NCI-H2196 treated with DMSO at 0.1 percent for 48 hours (cell line): ENCODE measurements at regions not wholly inside any gene's neighbourhood (a gene's known extent, or its start where the extent isn't known, plus 50 kb on each side); places are given as distances from the start of the nearest gene placed in this dataset.
"Not testable (repeated sequence)": the region's sequence is repeated elsewhere in the genome, so short reads cannot be mapped to it uniquely, and the experiment has no call there.

ENCODE experiments used
- DNase-seq: peaks from one replicate; lab custom pipeline; 2025; ENCODE audit not compliant: unreplicated experiment; lab: John Stamatoyannopoulos, UW

DNA sequence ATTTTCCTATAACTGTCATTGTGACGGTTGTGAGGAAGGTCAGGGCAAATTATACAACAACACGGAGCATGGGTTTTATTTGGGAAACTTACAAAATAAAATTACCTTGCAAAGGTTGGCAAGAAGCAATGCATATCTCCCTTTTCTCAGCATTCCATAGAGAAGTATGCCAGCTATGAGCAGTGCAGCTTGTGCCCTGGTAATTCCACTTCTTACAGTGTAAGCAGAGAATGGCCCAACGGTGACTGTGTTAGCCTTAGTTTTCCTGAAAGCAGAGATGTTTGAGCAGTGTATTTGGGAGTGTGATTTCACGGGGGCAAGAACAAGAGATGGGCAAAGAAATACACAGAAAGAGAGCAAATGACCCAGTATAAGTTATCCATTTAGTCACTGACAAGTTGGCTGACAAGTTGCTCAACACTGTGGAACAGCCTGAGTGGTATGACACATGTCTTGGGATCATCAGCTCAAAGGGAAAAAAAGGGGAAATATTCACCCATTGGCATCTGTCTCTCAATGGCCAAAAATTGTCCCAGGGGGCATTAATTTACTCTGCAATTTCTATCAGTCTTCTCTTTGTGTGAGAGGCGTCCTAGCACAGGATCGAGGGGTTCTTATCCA is 210.9 kb upstream of the NRIP1 start:
- no peak for DNase-seq

DNA sequence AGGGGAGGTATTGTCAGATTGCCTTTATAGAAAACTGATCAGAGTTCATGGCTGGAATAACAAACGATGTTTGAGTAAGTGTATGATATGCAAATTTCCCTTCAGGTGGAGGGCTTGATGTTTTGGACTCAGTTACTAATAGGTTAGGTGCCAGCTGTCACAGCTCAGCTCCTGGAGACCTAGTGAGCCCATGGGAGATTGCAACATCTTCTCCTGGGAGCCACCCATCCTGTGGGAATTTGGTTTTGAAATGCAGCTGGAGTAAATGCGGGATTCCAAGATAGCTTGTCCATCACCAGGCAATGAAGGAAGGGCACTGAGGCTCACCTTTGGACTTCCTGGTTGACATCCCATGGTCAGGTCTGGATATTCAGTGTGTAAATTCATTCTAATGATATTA is 211.4 kb upstream of the NRIP1 start:
- DNase-seq: no peak

- no peak for DNase-seq
Measured at GRCh38 chr21:15277466-15277865, 212.7 kb upstream of the NRIP1 start.

DNA sequence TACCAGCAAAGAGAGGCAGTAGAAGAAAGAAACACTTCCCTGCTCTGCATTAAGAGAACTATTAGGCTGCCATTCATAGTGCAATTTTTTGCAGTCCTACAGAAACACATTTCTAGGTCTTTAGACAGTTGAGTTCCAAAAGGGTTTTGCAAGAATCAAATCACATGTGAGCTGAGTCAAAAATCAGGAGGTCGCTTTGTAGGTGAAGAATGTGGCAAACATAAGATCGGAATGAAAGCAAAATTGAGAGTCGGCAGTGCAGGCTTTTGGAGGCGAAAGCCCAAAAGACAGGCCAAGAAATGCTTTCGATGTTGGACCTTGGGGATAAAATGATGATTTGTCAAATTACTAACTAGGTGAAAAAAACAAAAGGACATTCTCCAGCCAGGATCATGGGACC is 213.5 kb upstream of the NRIP1 start:
- DNase-seq: no peak

GRCh38 chr21:15278851-15279250 is 214.1 kb upstream of the NRIP1 start:
- no peak for DNase-seq

- no peak for DNase-seq
Measured at GRCh38 chr21:15279482-15279881, 214.7 kb upstream of the NRIP1 start.

- DNase-seq: no peak
Measured at GRCh38 chr21:15281714-15282113, 216.9 kb upstream of the NRIP1 start.

- DNase-seq: no peak
Measured at GRCh38 chr21:15282665-15283064, 217.9 kb upstream of the NRIP1 start.

DNA sequence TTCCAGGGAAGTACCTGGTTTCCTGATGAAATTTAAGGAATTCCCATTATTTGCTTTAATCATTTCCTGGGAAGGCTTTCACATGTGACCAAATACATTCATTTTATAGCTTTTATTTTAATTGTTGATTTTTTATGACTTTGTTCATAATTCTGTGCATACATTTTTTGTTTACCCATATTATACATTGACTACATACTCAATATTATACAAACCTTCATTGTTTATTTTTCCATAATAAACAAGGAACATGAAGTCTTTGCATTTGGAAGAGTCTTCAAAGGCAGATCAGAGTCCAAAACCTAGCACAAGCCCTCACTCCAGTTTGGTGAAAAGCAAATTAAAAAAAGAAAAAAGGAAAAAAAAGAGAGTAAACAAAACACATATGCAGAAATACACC is 218.3 kb upstream of the NRIP1 start:
- DNase-seq: no peak

DNA sequence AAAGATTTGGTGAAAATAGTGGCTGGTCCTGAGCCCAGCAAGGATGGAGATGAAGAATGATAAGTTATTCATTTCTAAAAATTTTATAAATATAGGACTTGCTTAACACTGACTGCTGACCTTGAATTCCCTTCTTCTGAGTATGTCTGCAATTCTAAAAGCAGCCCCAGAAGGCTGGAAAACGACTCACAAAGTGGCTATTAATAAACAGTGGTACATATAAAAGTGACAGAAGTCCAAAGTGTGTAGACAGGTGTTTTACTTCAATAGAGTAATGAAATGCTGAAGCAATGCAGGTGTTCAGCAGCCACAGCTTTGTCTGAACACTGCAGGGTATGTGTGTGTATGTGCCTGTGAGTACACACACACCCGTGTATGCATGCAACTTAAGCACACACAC is 219.0 kb upstream of the NRIP1 start:
- DNase-seq: no peak

DNA sequence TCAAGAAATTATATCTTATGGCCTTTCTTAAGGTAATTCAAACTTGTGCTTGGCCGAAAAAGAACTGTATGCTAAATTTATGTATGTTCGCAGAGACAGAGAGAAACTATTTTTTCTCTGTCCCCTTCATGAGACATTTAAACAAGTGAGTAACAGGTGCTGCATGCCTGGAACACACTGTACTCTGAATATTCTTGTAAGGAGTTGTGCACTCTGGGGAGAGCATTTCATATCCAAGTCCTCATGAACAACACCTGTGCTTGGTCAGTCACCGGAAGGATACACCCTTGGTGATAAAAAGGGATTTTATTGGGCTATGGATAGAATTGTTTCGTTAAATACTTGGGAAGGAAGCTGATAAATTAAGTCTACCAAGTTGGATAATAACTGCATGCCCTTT is 220.8 kb upstream of the NRIP1 start:
- DNase-seq: no peak

DNA sequence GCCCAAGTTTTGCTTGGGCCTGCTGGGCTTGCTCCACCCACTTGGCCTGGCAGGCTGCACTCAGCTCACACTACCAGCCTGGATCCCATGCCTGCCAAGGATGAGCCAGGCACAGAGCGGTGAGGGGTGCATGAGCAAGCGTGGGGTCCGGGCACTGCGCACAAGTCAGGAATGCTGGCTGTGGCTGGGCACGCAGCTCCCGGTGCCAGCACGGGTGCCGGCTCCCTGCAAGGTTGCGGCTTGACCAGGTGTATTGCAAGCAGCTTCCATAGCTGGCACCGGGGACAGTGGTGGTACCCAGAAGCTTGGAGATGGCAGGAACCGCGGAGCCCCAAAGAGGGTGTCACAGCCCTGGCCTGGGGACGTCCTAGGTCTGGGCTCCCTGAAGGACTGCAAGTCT is 224.4 kb upstream of the NRIP1 start:
- no peak for DNase-seq

GRCh38 chr21:15289896-15290841 is 225.4 kb upstream of the NRIP1 start:
- peak; percentile 59 for DNase-seq

GRCh38 chr21:15291621-15292266 is 226.9 kb upstream of the NRIP1 start:
- DNase-seq: no peak

- no peak for DNase-seq
Measured at GRCh38 chr21:15293240-15293639, 228.4 kb upstream of the NRIP1 start.

DNA sequence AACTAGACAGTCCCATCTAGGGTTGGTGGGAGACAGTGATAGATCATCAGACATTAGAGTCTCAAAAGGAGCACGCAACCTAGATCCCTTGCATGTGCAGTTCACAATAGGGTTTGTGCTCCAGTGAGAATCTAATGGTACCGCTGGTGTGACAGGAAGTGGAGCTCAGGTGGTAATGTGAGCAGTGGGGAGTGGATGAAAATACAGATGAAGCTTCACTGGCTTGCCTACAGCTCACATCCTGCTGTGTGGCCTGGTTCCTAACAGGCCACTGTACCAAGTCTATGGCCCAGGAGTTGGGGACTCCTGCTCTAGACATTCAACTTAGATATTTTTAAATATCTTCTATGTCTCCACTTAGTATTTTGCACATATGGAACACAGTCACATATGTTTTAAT is 231.1 kb upstream of the NRIP1 start:
- no peak for DNase-seq

GRCh38 chr21:15297824-15298223 is 233.0 kb upstream of the NRIP1 start:
- no peak for DNase-seq

DNA sequence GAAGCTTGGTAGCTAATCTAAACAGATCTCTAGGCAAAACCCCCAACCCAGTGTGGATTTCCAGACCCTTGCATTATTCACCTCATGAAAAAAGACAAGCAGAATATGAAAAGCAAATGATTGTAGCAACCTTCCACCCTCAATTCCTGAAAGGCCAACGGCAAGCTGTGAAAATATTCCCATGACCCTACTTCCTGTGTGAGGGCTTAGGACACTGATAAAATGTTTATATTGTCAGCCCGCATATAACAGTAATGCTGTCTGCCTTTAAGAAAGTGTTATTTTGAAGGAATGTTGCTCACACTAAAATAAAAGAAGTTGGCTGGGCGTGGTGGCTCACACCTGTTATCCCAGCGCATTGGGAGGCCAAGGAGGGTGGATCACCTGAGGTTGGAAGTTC is 233.5 kb upstream of the NRIP1 start:
- DNase-seq: no peak

DNA sequence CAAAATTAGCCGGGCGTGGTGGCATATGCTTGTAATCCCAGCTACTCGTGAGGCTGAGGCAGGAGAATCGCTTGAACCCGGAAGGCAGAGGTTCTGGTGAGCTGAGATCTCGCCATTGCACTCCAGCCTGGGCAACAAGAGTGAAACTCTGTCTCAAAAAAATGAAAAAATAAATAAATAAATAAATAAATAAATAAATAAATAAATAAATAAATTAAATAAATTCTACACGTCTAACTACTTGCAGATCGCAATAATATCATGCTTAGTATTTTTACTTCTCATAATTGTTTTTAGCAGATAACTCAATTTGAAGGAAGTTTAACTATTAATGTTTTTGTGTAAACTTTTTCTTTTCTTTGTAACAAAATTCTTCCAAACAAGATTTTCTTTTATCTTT is 234.0 kb upstream of the NRIP1 start:
- DNase-seq: not testable (repeated sequence)

GRCh38 chr21:15300131-15300530 is 235.3 kb upstream of the NRIP1 start:
- DNase-seq: no peak

- DNase-seq: no peak
Measured at GRCh38 chr21:15301014-15301413, 236.2 kb upstream of the NRIP1 start.

DNA sequence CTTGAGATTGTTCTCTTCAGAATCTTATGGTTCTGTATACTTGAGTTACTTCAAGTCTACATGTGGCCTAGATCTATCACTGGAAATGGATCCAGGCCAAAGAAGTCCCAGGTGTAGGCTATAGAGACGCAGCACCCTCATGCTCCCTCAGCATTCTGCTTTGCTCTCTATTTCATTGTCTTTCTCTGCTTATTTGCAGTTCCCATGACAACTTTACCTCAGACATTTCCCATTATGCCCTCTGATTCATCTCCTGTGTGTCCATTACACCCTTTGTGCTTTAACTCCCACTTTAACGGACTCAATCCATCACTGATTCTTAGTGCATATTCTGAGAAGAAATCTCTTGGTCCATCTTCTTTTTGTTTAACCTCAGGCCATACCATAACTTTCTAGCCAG is 236.9 kb upstream of the NRIP1 start:
- no peak for DNase-seq
